Body of pancreas (tissue), 4 donors: ENCODE measurements at regions not wholly inside any gene's neighbourhood (a gene's known extent, or its start where the extent isn't known, plus 50 kb on each side); places are given as distances from the start of the nearest gene placed in this dataset.

Source experiments
- ATAC-seq: fragments of 150-250 bp; one replicate; pipeline ENCODE4 v1.9.1; 2016
- DNase-seq, 4 donors: peaks; one replicate each; pipeline ENCODE4 v3.0.0-alpha.2; 2019
- H3K27ac ChIP-seq, 4 donors: fragments of 200-600 bp; sonication (generic); 1 replicate in 3 of 4; 2 replicates in 1 of 4; pipeline versions ENCODE4 v1.5.1 to v1.6.1; 2016 to 2019; ENCODE audit warnings: mild to moderate bottlenecking in 1 of 4, mixed read lengths in 1 of 4, moderate library complexity in 1 of 4
- H3K27me3 ChIP-seq, 2 donors: fragments of 200-600 bp; sonication (generic); one replicate each; pipeline ENCODE4 v1.6.0; 2016; ENCODE audit warnings: mild to moderate bottlenecking in 1 of 2
- H3K36me3 ChIP-seq, 2 donors: fragments of 200-600 bp; sonication (generic); replicated peaks in 1 of 2; 2 replicates each; pipeline ENCODE4 v1.5.1; 2016; ENCODE audit warnings: low read depth in 2 of 2; ENCODE audit not compliant: insufficient read depth in 1 of 2
- H3K4me1 ChIP-seq: fragments of 200-600 bp; sonication (generic); one replicate; pipeline ENCODE4 v1.6.0; 2016
- H3K4me3 ChIP-seq, 2 donors: fragments of 200-600 bp; sonication (generic); 1 replicate in 1 of 2; 2 replicates in 1 of 2; pipeline ENCODE4 v1.5.1; 2016 to 2019
- H3K9me3 ChIP-seq, 3 donors: fragments of 200-600 bp; sonication (generic); 1 replicate in 2 of 3; 2 replicates in 1 of 3; pipeline ENCODE4 v1.5.1; 2016
- CTCF ChIP-seq, 7 experiments: fragments of 450-650 bp in 4 of 7; fragments of 200-600 bp in 3 of 7; sonication (generic) in 3 of 7; IDR thresholded peaks; one replicate each; pipeline ENCODE4 v1.5.1; 2016 to 2019; ENCODE audit warnings: antibody characterized with exemption in 7 of 7
- POLR2A ChIP-seq, 3 donors: fragments of 450-650 bp; IDR thresholded peaks; one replicate each; pipeline ENCODE4 v1.6.1; 2016; ENCODE audit warnings: antibody characterized with exemption in 3 of 3, mild to moderate bottlenecking in 2 of 3
- WGBS, 2 donors: methylation state at CpG; one replicate each; pipeline ENCODE4 v1.1.5; 2017; 5-methylcytosine and 5-hydroxymethylcytosine counted together
- intact Hi-C: fragments of 100-400 bp; cut with DNase I; formaldehyde crosslinking; loops from one replicate; pipeline ENCODE4 v1.15.1; 2023

- no peaks in the 10 kb centered on the region for H3K36me3 ChIP-seq
- H3K27ac ChIP-seq, result no peak overlapping the region
- WGBS, 2 donors, result 33 to 35% methylated on average over 1 of the region's 1 CpG
- TF ChIP-seq CTCF (IDR thresholded peaks at IDR 0.05) (no peak), POLR2A (IDR thresholded peaks at IDR 0.05) (no peak)
- no peak overlapping the region for H3K4me3 ChIP-seq
- ATAC-seq, result no peak
- H3K9me3 ChIP-seq, result no peaks in the 10 kb centered on the region
- intact Hi-C loops, result no loop called here
- no peaks in the 10 kb centered on the region for H3K27me3 ChIP-seq
- no peak for DNase-seq
- no peaks in the 10 kb centered on the region for H3K4me1 ChIP-seq
These were observed 130.8 kb upstream of the CES5A start for GRCh38 chr16:56005958-56006357.

GRCh38 chr16:55999683-56000082, 124.5 kb upstream of the CES5A start:
- Histone ChIP-seq H3K4me1 (no peaks in the 10 kb centered on the region), H3K27ac (no peak overlapping the region), H3K4me3 (no peak overlapping the region), H3K9me3 (peaks cover 0 to 7% (median 0%) of the 10 kb centered on the region in 3 donors), H3K27me3 (no peaks in the 10 kb centered on the region), H3K36me3 (no peaks in the 10 kb centered on the region)
- ATAC-seq (no peak), DNase-seq (no peak)
- intact Hi-C loops, result no loop called here
- TF ChIP-seq CTCF (IDR thresholded peaks at IDR 0.05) (no peak), POLR2A (IDR thresholded peaks at IDR 0.05) (no peak)
- WGBS, 2 donors, result 14 to 28% methylated on average over 1 of the region's 1 CpG

GRCh38 chr16:55993088-55993487, 117.9 kb upstream of the CES5A start:
- H3K4me1 ChIP-seq, result no peaks in the 10 kb centered on the region
- ATAC-seq (no peak), DNase-seq (no peak)
- WGBS, 2 donors, result 63 to 75% methylated on average over 3 of the region's 3 CpGs
- H3K27me3 ChIP-seq, result no peaks in the 10 kb centered on the region
- intact Hi-C loops, result no loop called here
- H3K36me3 ChIP-seq, result no peaks in the 10 kb centered on the region
- TF ChIP-seq POLR2A (IDR thresholded peaks at IDR 0.05), result no peak
- no peak for TF ChIP-seq CTCF (IDR thresholded peaks at IDR 0.05)
- no peak overlapping the region for H3K4me3 ChIP-seq
- no peak overlapping the region for H3K27ac ChIP-seq
- no peaks in the 10 kb centered on the region for H3K9me3 ChIP-seq

GRCh38 chr16:55992551-55992950, 117.4 kb upstream of the CES5A start:
- Histone ChIP-seq H3K27me3 (no peaks in the 10 kb centered on the region), H3K4me1 (no peaks in the 10 kb centered on the region), H3K4me3 (no peak overlapping the region), H3K9me3 (no peaks in the 10 kb centered on the region), H3K27ac (no peak overlapping the region), H3K36me3 (no peaks in the 10 kb centered on the region)
- ATAC-seq (no peak), DNase-seq (no peak)
- no peak for TF ChIP-seq POLR2A (IDR thresholded peaks at IDR 0.05)
- no peak for TF ChIP-seq CTCF (IDR thresholded peaks at IDR 0.05)
- intact Hi-C loops, result no loop called here
- 20 to 37% methylated on average over 1 of the region's 1 CpG for WGBS, 2 donors

- ATAC-seq (no peak), DNase-seq (no peak)
- Histone ChIP-seq H3K27me3 (no peaks in the 10 kb centered on the region), H3K36me3 (no peaks in the 10 kb centered on the region), H3K4me3 (no peak overlapping the region), H3K27ac (no peak overlapping the region), H3K9me3 (no peaks in the 10 kb centered on the region), H3K4me1 (no peaks in the 10 kb centered on the region)
- TF ChIP-seq POLR2A (IDR thresholded peaks at IDR 0.05) (no peak), CTCF (IDR thresholded peaks at IDR 0.05) (no peak)
- 60 to 76% methylated on average over 2 of the region's 2 CpGs for WGBS, 2 donors
- intact Hi-C loops, result no loop called here
These were observed 116.7 kb upstream of the CES5A start for GRCh38 chr16:55991843-55992242.
